ENCODE measurements at regions not wholly inside any gene's neighbourhood (a gene's known extent, or its start where the extent isn't known, plus 50 kb on each side); places are given as distances from the start of the nearest gene placed in this dataset.
A peak's percentile ranks its signal among the peaks of the same experiment; 100 is the strongest.

GRCh38 chrX:4397471-4397870 lies 684.0 kb upstream of the PRKX start:
- Mint-ChIP-seq H3K9me3 (peaks cover 5% of the 10 kb centered on the region), H3K4me1 (no peaks in the 10 kb centered on the region), H3K27me3 (ENCODE audit: low read depth) (peaks cover 3% of the 10 kb centered on the region), H3K27ac (no peak overlapping the region), H3K4me3 (no peak overlapping the region), H3K36me3 (no peaks in the 10 kb centered on the region)
- TF ChIP-seq CTCF (IDR thresholded peaks at IDR 0.05; ENCODE audit: unreplicated experiment) = no peak
- no peak for DNase-seq (ENCODE audit: low spot score in 2 of 2, unreplicated experiment in 2 of 2)

- no peak for TF ChIP-seq CTCF (IDR thresholded peaks at IDR 0.05; ENCODE audit: unreplicated experiment)
- Mint-ChIP-seq H3K4me3 (no peak overlapping the region), H3K36me3 (peaks cover 9% of the 10 kb centered on the region), H3K27me3 (ENCODE audit: low read depth) (no peaks in the 10 kb centered on the region), H3K27ac (no peak overlapping the region), H3K9me3 (peaks cover 31% of the 10 kb centered on the region), H3K4me1 (peaks cover 7% of the 10 kb centered on the region)
- no peak for DNase-seq (ENCODE audit: low spot score in 2 of 2, unreplicated experiment in 2 of 2)
Measured at GRCh38 chrX:4382273-4382672, 668.8 kb upstream of the PRKX start.

GRCh38 chrX:4380710-4381109 lies 667.3 kb upstream of the PRKX start:
- Mint-ChIP-seq H3K27me3 (ENCODE audit: low read depth) (no peaks in the 10 kb centered on the region), H3K9me3 (peaks cover 25% of the 10 kb centered on the region), H3K27ac (no peak overlapping the region), H3K36me3 (peaks cover 9% of the 10 kb centered on the region), H3K4me1 (peaks cover 7% of the 10 kb centered on the region), H3K4me3 (no peak overlapping the region)
- no peak for TF ChIP-seq CTCF (IDR thresholded peaks at IDR 0.05; ENCODE audit: unreplicated experiment)
- no peak for DNase-seq (ENCODE audit: low spot score in 2 of 2, unreplicated experiment in 2 of 2)

GRCh38 chrX:4379071-4379470 lies 665.6 kb upstream of the PRKX start:
- no peak for TF ChIP-seq CTCF (IDR thresholded peaks at IDR 0.05; ENCODE audit: unreplicated experiment)
- Mint-ChIP-seq H3K27me3 (ENCODE audit: low read depth) (no peaks in the 10 kb centered on the region), H3K9me3 (peaks cover 17% of the 10 kb centered on the region), H3K27ac (peak overlapping the region; percentile 88), H3K36me3 (peaks cover 9% of the 10 kb centered on the region), H3K4me1 (peaks cover 7% of the 10 kb centered on the region), H3K4me3 (no peak overlapping the region)
- no peak for DNase-seq (ENCODE audit: low spot score in 2 of 2, unreplicated experiment in 2 of 2)

GRCh38 chrX:4373791-4374190 lies 660.3 kb upstream of the PRKX start:
- H3K4me3 Mint-ChIP-seq = no peak overlapping the region
- peaks cover 10% of the 10 kb centered on the region for H3K9me3 Mint-ChIP-seq
- no peak overlapping the region for H3K27ac Mint-ChIP-seq
- no peak for DNase-seq (ENCODE audit: low spot score in 2 of 2, unreplicated experiment in 2 of 2)
- no peak for TF ChIP-seq CTCF (IDR thresholded peaks at IDR 0.05; ENCODE audit: unreplicated experiment)
- peaks cover 4% of the 10 kb centered on the region for H3K36me3 Mint-ChIP-seq
- no peaks in the 10 kb centered on the region for H3K27me3 Mint-ChIP-seq (ENCODE audit: low read depth)
- peaks cover 2% of the 10 kb centered on the region for H3K4me1 Mint-ChIP-seq

GRCh38 chrX:4358577-4358976 lies 645.1 kb upstream of the PRKX start:
- H3K27ac Mint-ChIP-seq = no peak overlapping the region
- no peaks in the 10 kb centered on the region for H3K4me1 Mint-ChIP-seq
- H3K36me3 Mint-ChIP-seq = no peaks in the 10 kb centered on the region
- no peak for DNase-seq (ENCODE audit: low spot score in 2 of 2, unreplicated experiment in 2 of 2)
- peaks cover 6% of the 10 kb centered on the region for H3K27me3 Mint-ChIP-seq (ENCODE audit: low read depth)
- H3K4me3 Mint-ChIP-seq = no peak overlapping the region
- TF ChIP-seq CTCF (IDR thresholded peaks at IDR 0.05; ENCODE audit: unreplicated experiment) = no peak
- H3K9me3 Mint-ChIP-seq = no peaks in the 10 kb centered on the region
